Fibroblast of lung (primary cell): ENCODE measurements at regions not wholly inside any gene's neighbourhood (a gene's known extent, or its start where the extent isn't known, plus 50 kb on each side); places are given as distances from the start of the nearest gene placed in this dataset.

Experiments used
- CTCF ChIP-seq, 2 donors: IDR thresholded peaks in 1 of 2; conservative IDR thresholded peaks in 1 of 2; 1 replicate in 1 of 2; 2 replicates in 1 of 2; pipeline ENCODE4 v1.5.1; 2011 to 2012; ENCODE audit warnings: low read length in 2 of 2, control low read depth in 1 of 2, inconsistent platforms in 1 of 2, low read depth in 1 of 2, mild to moderate bottlenecking in 1 of 2
- EZH2 ChIP-seq: IDR thresholded peaks from 2 replicates; pipeline ENCODE4 v1.5.1; 2012; ENCODE audit warnings: low read length, control low read depth, mild to moderate bottlenecking; ENCODE audit errors: missing control alignments

GRCh38 chr2:71992036-71992435, 155.6 kb downstream of the CYP26B1 start:
- TF ChIP-seq CTCF (conservative IDR thresholded peaks at IDR 0.05 in 1 of 2, IDR thresholded peaks at IDR 0.05 in 1 of 2; ENCODE audit: low read depth in 1 of 2, low read length in 2 of 2) (no peak), EZH2 (no peak)
